IMR-90 (cell line): ENCODE measurements at regions not wholly inside any gene's neighbourhood (a gene's known extent, or its start where the extent isn't known, plus 50 kb on each side); places are given as distances from the start of the nearest gene placed in this dataset.

Experiments used
- ATAC-seq: fragments of 200-7000 bp; cut with Tn5 transposase; 2 replicates; pipeline ENCODE4 v1.9.1; 2020; ENCODE audit warnings: low read depth, mild to moderate bottlenecking, moderate library complexity
- BruUV-seq: library from RNA; stranded (reverse); fragments of 400-500 nt; replicated peaks from 2 replicates; lab custom pipeline; 2021; lab: Mats Ljungman, UMichigan
- CTCF ChIA-PET: fragments of 300-600 bp; formaldehyde crosslinking; extraction: SDS; loops from one replicate; lab custom pipeline; 2021; ENCODE audit warnings: antibody characterized with exemption; lab: Yijun Ruan, JAX
- POLR2A ChIA-PET: fragments of 300-600 bp; sonication (Branson Sonifier 250); formaldehyde crosslinking; loops from one replicate; lab custom pipeline; 2022; ENCODE audit warnings: antibody characterized with exemption; ENCODE audit not compliant: unreplicated experiment; lab: Charles Lee
- DNase-seq: peaks from one replicate; pipeline ENCODE4 v3.0.0; 2013
- H2AFZ ChIP-seq: replicated peaks from 2 replicates; pipeline ENCODE3; 2013; ENCODE audit warnings: low read length, mild to moderate bottlenecking; ENCODE audit not compliant: poor library complexity
- H2AK5ac ChIP-seq: 2 replicates; pipeline ENCODE4 v1.6.1; 2013; ENCODE audit warnings: low read depth, low read length, inconsistent platforms
- H2AK9ac ChIP-seq: replicated peaks from 2 replicates; pipeline ENCODE3; 2013; ENCODE audit warnings: mild to moderate bottlenecking, low read depth, low read length, moderate library complexity; ENCODE audit not compliant: poor library complexity
- H2BK120ac ChIP-seq: 2 replicates; pipeline ENCODE4 v1.6.1; 2013; ENCODE audit warnings: low read depth, low read length, inconsistent platforms
- H2BK15ac ChIP-seq: 3 replicates; pipeline ENCODE4 v1.6.1; 2013; ENCODE audit warnings: low read depth, low read length, inconsistent platforms
- H2BK20ac ChIP-seq: 2 replicates; pipeline ENCODE4 v1.6.1; 2013; ENCODE audit warnings: low read depth, mild to moderate bottlenecking, inconsistent platforms, low read length, moderate library complexity
- H2BK5ac ChIP-seq: 2 replicates; pipeline ENCODE4 v1.6.1; 2013; ENCODE audit warnings: mild to moderate bottlenecking, low read depth, low read length, inconsistent platforms; ENCODE audit not compliant: poor library complexity, severe bottlenecking
- H3K14ac ChIP-seq: replicated peaks from 2 replicates; pipeline ENCODE4 v1.6.1; 2013; ENCODE audit warnings: low read depth, low read length, inconsistent platforms
- H3K18ac ChIP-seq: 2 replicates; pipeline ENCODE4 v1.6.1; 2013; ENCODE audit warnings: low read depth, low read length, control low read depth
- H3K23ac ChIP-seq: 2 replicates; pipeline ENCODE4 v1.6.1; 2013; ENCODE audit warnings: low read depth, low read length, inconsistent platforms
- H3K27ac ChIP-seq: 2 replicates; pipeline ENCODE4 v1.5.1; 2013; ENCODE audit warnings: mild to moderate bottlenecking, control low read depth, low read length; ENCODE audit not compliant: insufficient read depth
- H3K27me3 ChIP-seq: 2 replicates; pipeline ENCODE4 v1.6.1; 2013; ENCODE audit warnings: low read length; ENCODE audit not compliant: control insufficient read depth, insufficient read depth
- H3K36me3 ChIP-seq: 2 replicates; pipeline ENCODE4 v1.6.1; 2013; ENCODE audit warnings: low read length, mixed read lengths; ENCODE audit not compliant: control insufficient read depth, insufficient read depth
- H3K4ac ChIP-seq: 2 replicates; pipeline ENCODE4 v1.6.1; 2013; ENCODE audit warnings: low read depth, low read length, inconsistent platforms
- H3K4me1 ChIP-seq: 2 replicates; pipeline ENCODE4 v1.6.1; 2013; ENCODE audit warnings: low read length, mixed read lengths; ENCODE audit not compliant: control insufficient read depth, insufficient read depth
- H3K4me2 ChIP-seq: 2 replicates; pipeline ENCODE4 v1.6.1; 2013; ENCODE audit warnings: low read depth, mild to moderate bottlenecking, control low read depth, low read length, moderate library complexity
- H3K4me3 ChIP-seq: 2 replicates; pipeline ENCODE4 v1.5.1; 2013; ENCODE audit warnings: low read depth, mild to moderate bottlenecking, control low read depth, low read length, moderate library complexity; ENCODE audit not compliant: insufficient read depth
- H3K56ac ChIP-seq: 2 replicates; pipeline ENCODE4 v1.6.1; 2013; ENCODE audit warnings: low read length, inconsistent platforms; ENCODE audit not compliant: insufficient read depth; ENCODE audit errors: extremely low read depth
- H3K79me1 ChIP-seq, 2 experiments: 2 replicates each; pipeline ENCODE4 v1.6.1; 2013; ENCODE audit warnings: low read length in 2 of 2, inconsistent platforms in 1 of 2, low read depth in 1 of 2
- H3K9ac ChIP-seq: 2 replicates; pipeline ENCODE4 v1.6.1; 2013; ENCODE audit warnings: low read depth, low read length, control low read depth
- H3K9me1 ChIP-seq: 2 replicates; pipeline ENCODE4 v1.6.1; 2013; ENCODE audit warnings: low read length, inconsistent platforms; ENCODE audit not compliant: insufficient read depth
- H3K9me3 ChIP-seq: 2 replicates; pipeline ENCODE4 v1.6.1; 2013; ENCODE audit warnings: low read length; ENCODE audit not compliant: control insufficient read depth, insufficient read depth
- H4K20me1 ChIP-seq: 2 replicates; pipeline ENCODE4 v1.6.1; 2013; ENCODE audit warnings: low read length, inconsistent platforms; ENCODE audit not compliant: insufficient read depth
- H4K5ac ChIP-seq: 2 replicates; pipeline ENCODE4 v1.6.1; 2013; ENCODE audit warnings: mild to moderate bottlenecking, low read depth, low read length, control low read depth
- H4K8ac ChIP-seq, 2 experiments: 2 replicates each; pipeline ENCODE4 v1.6.1; 2013; ENCODE audit warnings: low read depth in 2 of 2, low read length in 2 of 2, control low read depth in 1 of 2, inconsistent platforms in 1 of 2
- H4K91ac ChIP-seq: 2 replicates; pipeline ENCODE4 v1.6.1; 2013; ENCODE audit warnings: low read depth, low read length, inconsistent platforms; ENCODE audit not compliant: insufficient read depth
- BHLHE40 ChIP-seq: fragments of 150-350 bp; IDR thresholded peaks from 2 replicates; pipeline ENCODE4 v1.6.1; 2016; ENCODE audit warnings: mild to moderate bottlenecking, low read depth, low read length
- MAFK ChIP-seq: IDR thresholded peaks from 2 replicates; pipeline ENCODE4 v1.6.1; 2012; ENCODE audit warnings: low read depth, low read length, improper control_type of control experiment
- MAZ ChIP-seq: IDR thresholded peaks from 2 replicates; pipeline ENCODE4 v1.6.1; 2012; ENCODE audit warnings: low read depth, mild to moderate bottlenecking, low read length, improper control_type of control experiment, moderate library complexity, borderline replicate concordance
- RFX5 ChIP-seq: IDR thresholded peaks from 2 replicates; pipeline ENCODE4 v1.8.0; 2012; ENCODE audit warnings: low read depth, mild to moderate bottlenecking, low read length, moderate library complexity
- WGBS, 2 experiments: methylation state at CpG; one replicate each; pipeline versions ENCODE4 v1.1.5 to v1.1.7; 2013; ENCODE audit warnings: missing lambda C conversion rate in 2 of 2; ENCODE audit not compliant: insufficient read length in 1 of 2; ENCODE audit errors: extremely low coverage in 2 of 2; 5-methylcytosine and 5-hydroxymethylcytosine counted together
- dilution Hi-C: fragments of 300-500 bp; cut with HindIII; formaldehyde crosslinking; loops from one replicate; pipeline ENCODE4 v1.14.3; 2018; ENCODE audit warnings: low sequenced_read_pairs; ENCODE audit not compliant: unreplicated experiment
- in situ Hi-C: fragments of 300-500 bp; cut with MboI; formaldehyde crosslinking; loops from 3 replicates; pipeline ENCODE4 v1.14.3; 2019; ENCODE audit warnings: low sequenced_read_pairs, inconsistent platforms, mixed read lengths
- intact Hi-C: fragments of 100-400 bp; cut with micrococcal nuclease; formaldehyde crosslinking; loops from 2 replicates; pipeline ENCODE4 v1.10.0; 2022
- TF ChIP-seq, protein P1 (sequence below): fragments of 150-350 bp; IDR thresholded peaks from 2 replicates; pipeline ENCODE4 v1.6.1; 2017; ENCODE audit warnings: mild to moderate bottlenecking, antibody characterized with exemption, low read length, low read depth
- TF ChIP-seq, protein P2 (sequence below): fragments of 150-350 bp; IDR thresholded peaks from 2 replicates; pipeline ENCODE4 v1.6.1; 2016; ENCODE audit warnings: low read depth, mild to moderate bottlenecking, low read length, moderate library complexity, borderline replicate concordance

DNA sequence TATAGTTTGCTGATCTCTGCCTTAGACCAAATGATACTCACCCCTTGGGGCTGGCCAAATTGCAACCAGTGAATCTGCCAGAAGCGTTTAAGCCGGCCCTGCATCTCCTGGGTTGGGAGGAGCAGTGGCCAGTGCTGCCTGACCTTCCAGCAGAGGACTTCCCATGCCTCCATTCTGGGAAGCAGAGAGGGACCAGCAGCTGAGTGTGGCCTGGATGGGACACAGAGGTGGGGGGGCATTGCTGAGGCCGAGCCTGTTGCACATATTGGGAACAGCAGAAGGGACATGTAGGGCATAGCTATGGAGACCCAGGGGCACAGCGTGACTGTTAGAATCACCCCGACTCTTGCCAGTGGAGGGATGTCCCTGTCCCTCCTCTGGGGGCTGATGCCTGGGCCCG is 93.3 kb downstream of the CPZ start:
- 60% methylated on average over 1 of the region's 6 CpGs; no CpG with 5 or more reads in 1 of the 2 experiments for WGBS, 2 experiments
- Histone ChIP-seq H2AK5ac (no peak overlapping the region), H3K79me1 (no peaks in the 10 kb centered on the region), H4K91ac (no peak overlapping the region), H4K8ac (no peak overlapping the region), H2AK9ac (no peak overlapping the region), H3K4me2 (no peak overlapping the region), H3K4me1 (no peaks in the 10 kb centered on the region), H3K27me3 (peaks cover 3% of the 10 kb centered on the region; the same call in 1 of the 2 replicates), H3K56ac (no peak overlapping the region), H2BK5ac (no peak overlapping the region), H2BK20ac (no peak overlapping the region), H3K14ac (no peak overlapping the region), H3K9ac (no peak overlapping the region), H3K36me3 (no peaks in the 10 kb centered on the region), H3K4ac (no peak overlapping the region), H3K18ac (no peak overlapping the region), H4K20me1 (no peaks in the 10 kb centered on the region), H3K23ac (no peak overlapping the region), H3K9me1 (no peaks in the 10 kb centered on the region), H2BK120ac (no peak overlapping the region), H3K9me3 (no peaks in the 10 kb centered on the region), H3K27ac (no peak overlapping the region), H4K5ac (no peak overlapping the region), H2BK15ac (no peak overlapping the region), H2AFZ (no peak overlapping the region), H3K4me3 (no peak overlapping the region)
- intact Hi-C loops (no loop called here), dilution Hi-C loops (no loop called here), in situ Hi-C loops (no loop called here)
- ChIA-PET POLR2A (no interaction called here), CTCF (no interaction called here)
- no TSS peak for BruUV-seq
- TF ChIP-seq MAFK = no peak
- TF ChIP-seq RFX5 = no peak
- no peak for TF ChIP-seq BHLHE40
- TF ChIP-seq, protein P1, sequence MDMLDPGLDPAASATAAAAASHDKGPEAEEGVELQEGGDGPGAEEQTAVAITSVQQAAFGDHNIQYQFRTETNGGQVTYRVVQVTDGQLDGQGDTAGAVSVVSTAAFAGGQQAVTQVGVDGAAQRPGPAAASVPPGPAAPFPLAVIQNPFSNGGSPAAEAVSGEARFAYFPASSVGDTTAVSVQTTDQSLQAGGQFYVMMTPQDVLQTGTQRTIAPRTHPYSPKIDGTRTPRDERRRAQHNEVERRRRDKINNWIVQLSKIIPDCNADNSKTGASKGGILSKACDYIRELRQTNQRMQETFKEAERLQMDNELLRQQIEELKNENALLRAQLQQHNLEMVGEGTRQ = no peak
- no peak for TF ChIP-seq MAZ
- TF ChIP-seq, protein P2, sequence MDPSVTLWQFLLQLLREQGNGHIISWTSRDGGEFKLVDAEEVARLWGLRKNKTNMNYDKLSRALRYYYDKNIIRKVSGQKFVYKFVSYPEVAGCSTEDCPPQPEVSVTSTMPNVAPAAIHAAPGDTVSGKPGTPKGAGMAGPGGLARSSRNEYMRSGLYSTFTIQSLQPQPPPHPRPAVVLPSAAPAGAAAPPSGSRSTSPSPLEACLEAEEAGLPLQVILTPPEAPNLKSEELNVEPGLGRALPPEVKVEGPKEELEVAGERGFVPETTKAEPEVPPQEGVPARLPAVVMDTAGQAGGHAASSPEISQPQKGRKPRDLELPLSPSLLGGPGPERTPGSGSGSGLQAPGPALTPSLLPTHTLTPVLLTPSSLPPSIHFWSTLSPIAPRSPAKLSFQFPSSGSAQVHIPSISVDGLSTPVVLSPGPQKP = no peak
- DNase-seq = no peak
- no peak for ATAC-seq
